Colonic mucosa (tissue), 4 donors: ENCODE measurements at regions not wholly inside any gene's neighbourhood (a gene's known extent, or its start where the extent isn't known, plus 50 kb on each side); places are given as distances from the start of the nearest gene placed in this dataset.

Source experiments
- DNase-seq: peaks from one replicate; pipeline ENCODE4 v3.0.0-alpha.2; 2020
- H3K27ac ChIP-seq: fragments of 200-600 bp; one replicate; pipeline ENCODE4 v1.8.0; 2021
- H3K27me3 ChIP-seq: fragments of 200-600 bp; one replicate; pipeline ENCODE4 v1.8.0; 2021
- H3K36me3 ChIP-seq: fragments of 200-600 bp; one replicate; pipeline ENCODE4 v1.8.0; 2021
- H3K4me1 ChIP-seq: fragments of 200-600 bp; one replicate; pipeline ENCODE4 v1.8.0; 2021; ENCODE audit warnings: mild to moderate bottlenecking
- H3K4me3 ChIP-seq: fragments of 200-600 bp; one replicate; pipeline ENCODE4 v1.8.0; 2021
- H3K9ac ChIP-seq, 2 donors: one replicate each; pipeline ENCODE4 v1.7.0; 2013; ENCODE audit warnings: control low read depth in 2 of 2, low read depth in 2 of 2, low read length in 2 of 2
- H3K9me3 ChIP-seq: fragments of 200-600 bp; one replicate; pipeline ENCODE4 v1.8.0; 2021
- CTCF ChIP-seq: fragments of 200-600 bp; IDR thresholded peaks from one replicate; pipeline ENCODE4 v1.8.0; 2022; ENCODE audit warnings: antibody characterized with exemption, mild to moderate bottlenecking
- intact Hi-C: fragments of 100-400 bp; cut with DNase I; formaldehyde crosslinking; loops from one replicate; pipeline ENCODE4 v1.14.1; 2022
- donor health status: healthy.
- donor health status: DM: no; HTN: no; CAD: no.
- donor health status: DM: no; HTN: no; CAD: no.

- Histone ChIP-seq H3K4me1 (no peaks in the 10 kb centered on the region), H3K9ac (no peak overlapping the region), H3K36me3 (no peaks in the 10 kb centered on the region), H3K9me3 (no peaks in the 10 kb centered on the region), H3K27me3 (no peaks in the 10 kb centered on the region), H3K4me3 (no peak overlapping the region), H3K27ac (no peak overlapping the region)
- no peak for TF ChIP-seq CTCF
- DNase-seq = no peak
- intact Hi-C loops = loop anchor here (10.0 kb wide), 1 partner anchor 489 kb away; no protein-coding TSS in a partner anchor
Measured at GRCh38 chr3:30206051-30206450, 400.4 kb upstream of the TGFBR2 start.

GRCh38 chr3:30221619-30222018, 384.8 kb upstream of the TGFBR2 start:
- no peaks in the 10 kb centered on the region for H3K9me3 ChIP-seq
- H3K27me3 ChIP-seq = no peaks in the 10 kb centered on the region
- intact Hi-C loops = no loop called here
- H3K27ac ChIP-seq = no peak overlapping the region
- DNase-seq = no peak
- H3K4me3 ChIP-seq = no peak overlapping the region
- H3K9ac ChIP-seq = no peak overlapping the region
- H3K4me1 ChIP-seq = no peaks in the 10 kb centered on the region
- TF ChIP-seq CTCF = no peak
- no peaks in the 10 kb centered on the region for H3K36me3 ChIP-seq

GRCh38 chr3:30222441-30222840, 384.0 kb upstream of the TGFBR2 start:
- Histone ChIP-seq H3K4me1 (no peaks in the 10 kb centered on the region), H3K27me3 (no peaks in the 10 kb centered on the region), H3K27ac (no peak overlapping the region), H3K9me3 (no peaks in the 10 kb centered on the region), H3K4me3 (no peak overlapping the region), H3K36me3 (no peaks in the 10 kb centered on the region), H3K9ac (no peak overlapping the region)
- DNase-seq = no peak
- TF ChIP-seq CTCF = no peak
- intact Hi-C loops = no loop called here

- no peak overlapping the region for H3K4me3 ChIP-seq
- no peaks in the 10 kb centered on the region for H3K27me3 ChIP-seq
- H3K9me3 ChIP-seq = no peaks in the 10 kb centered on the region
- H3K9ac ChIP-seq = no peak overlapping the region
- no peak overlapping the region for H3K27ac ChIP-seq
- no peak for TF ChIP-seq CTCF
- H3K36me3 ChIP-seq = no peaks in the 10 kb centered on the region
- DNase-seq = no peak
- intact Hi-C loops = no loop called here
- no peaks in the 10 kb centered on the region for H3K4me1 ChIP-seq
Measured at GRCh38 chr3:30225021-30225420, 381.4 kb upstream of the TGFBR2 start.

- intact Hi-C loops = no loop called here
- Histone ChIP-seq H3K9ac (no peak overlapping the region), H3K27ac (no peak overlapping the region), H3K4me3 (no peak overlapping the region), H3K27me3 (no peaks in the 10 kb centered on the region), H3K4me1 (no peaks in the 10 kb centered on the region), H3K36me3 (no peaks in the 10 kb centered on the region), H3K9me3 (no peaks in the 10 kb centered on the region)
- DNase-seq = no peak
- no peak for TF ChIP-seq CTCF
Measured at GRCh38 chr3:30226601-30227151, 379.7 kb upstream of the TGFBR2 start.
